Occipital lobe (tissue), 1 donor: ENCODE measurements at regions not wholly inside any gene's neighbourhood (a gene's known extent, or its start where the extent isn't known, plus 50 kb on each side); places are given as distances from the start of the nearest gene placed in this dataset.
"Not testable (repeated sequence)": the region's sequence is repeated elsewhere in the genome, so short reads cannot be mapped to it uniquely, and the experiment has no call there.

ENCODE experiments used
- DNase-seq: peaks from one replicate; lab custom pipeline; 2025; lab: John Stamatoyannopoulos, UW

GRCh38 chr10:53439075-53439474 is 666.5 kb upstream of the MBL2 start:
- not testable (repeated sequence) for DNase-seq

DNA sequence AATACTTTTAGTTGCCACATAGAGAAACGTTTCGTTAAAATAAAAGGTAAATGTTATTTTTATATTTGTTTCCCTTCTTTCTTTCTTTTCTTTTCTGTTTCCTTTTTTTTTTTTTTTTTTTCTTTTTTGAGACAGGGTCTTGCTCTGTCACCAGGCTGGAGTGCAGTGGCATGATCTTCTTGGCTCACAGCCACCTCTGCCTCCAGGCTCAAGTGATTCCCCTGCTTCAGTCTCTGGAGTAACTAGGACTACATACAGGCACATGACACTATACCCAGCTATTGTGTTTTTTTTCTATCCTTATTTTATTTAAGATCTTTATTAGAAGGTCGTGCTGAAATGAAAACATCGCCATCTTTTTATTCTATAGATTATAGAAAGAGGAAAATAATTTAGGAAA is 661.8 kb upstream of the MBL2 start:
- no peak for DNase-seq

DNA sequence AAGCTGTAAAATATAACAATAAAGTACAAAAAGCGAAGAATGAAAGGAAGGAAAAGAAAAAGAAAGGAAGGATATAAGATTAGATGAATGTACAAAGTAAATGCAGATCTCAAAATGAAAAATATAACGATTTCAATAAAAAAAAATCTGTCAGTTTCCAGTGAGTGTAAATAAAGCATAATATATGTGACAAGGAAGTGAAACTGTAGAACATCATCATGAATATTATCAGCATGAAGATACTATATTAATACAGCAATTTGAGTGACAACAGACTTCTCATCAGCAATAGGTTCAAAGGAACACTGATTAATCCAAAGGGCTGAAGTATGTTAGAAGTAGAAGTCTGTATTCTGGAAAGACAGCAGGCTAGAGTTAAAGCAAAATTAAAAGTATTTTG is 659.5 kb upstream of the MBL2 start:
- no peak for DNase-seq

- DNase-seq, result no peak
These were observed 658.4 kb upstream of the MBL2 start for GRCh38 chr10:53430974-53431373.

- no peak for DNase-seq
These were observed 657.7 kb upstream of the MBL2 start for GRCh38 chr10:53430127-53430891.

GRCh38 chr10:53422223-53422888 is 649.8 kb upstream of the MBL2 start:
- no peak for DNase-seq

DNA sequence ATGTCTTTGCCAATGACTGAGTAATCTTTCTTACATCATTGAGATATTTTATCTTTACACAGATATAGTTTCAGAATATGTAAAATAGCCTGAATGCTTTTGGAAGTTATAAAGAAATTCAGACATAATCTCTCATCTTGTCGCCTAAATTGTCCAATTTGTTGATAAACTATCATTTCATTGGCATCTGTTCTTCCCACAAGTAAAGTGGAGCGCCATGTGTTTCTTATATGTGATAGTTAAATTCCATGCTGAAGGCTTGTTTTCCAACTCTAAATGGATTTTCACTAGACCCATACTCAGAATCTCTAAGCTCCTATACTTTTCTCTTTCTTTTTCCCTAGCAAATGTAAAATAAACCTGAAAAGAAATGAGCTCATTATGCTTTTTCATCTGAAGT is 640.1 kb upstream of the MBL2 start:
- DNase-seq, result no peak

- DNase-seq, result no peak
These were observed 633.9 kb upstream of the MBL2 start for GRCh38 chr10:53406532-53406931.

- DNase-seq, result peak; percentile 8
These were observed 631.1 kb upstream of the MBL2 start for GRCh38 chr10:53403688-53404087.

- no peak for DNase-seq
These were observed 630.0 kb upstream of the MBL2 start for GRCh38 chr10:53402594-53402993.

GRCh38 chr10:53401536-53401935 is 629.0 kb upstream of the MBL2 start:
- no peak for DNase-seq

- DNase-seq, result no peak
These were observed 624.3 kb upstream of the MBL2 start for GRCh38 chr10:53396876-53397275.

DNA sequence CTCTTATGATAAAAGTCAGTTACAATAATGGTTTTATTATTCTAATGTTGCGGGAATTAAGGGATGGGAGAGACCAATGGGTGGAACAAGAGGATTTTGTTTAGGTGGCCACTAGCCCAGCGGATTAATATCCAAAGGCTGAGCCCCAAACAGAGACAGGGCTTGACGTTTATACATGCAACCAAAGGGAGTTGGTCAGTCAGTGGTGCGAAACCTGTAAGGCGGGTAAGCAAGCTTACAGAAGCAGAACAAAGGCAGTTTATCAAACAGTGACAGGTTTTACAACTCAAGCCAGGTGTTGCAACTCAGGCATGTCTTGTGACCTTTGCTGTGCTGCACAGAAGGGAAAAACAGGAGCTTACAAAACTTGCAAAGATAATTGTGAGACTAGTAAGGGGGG is 622.9 kb upstream of the MBL2 start:
- DNase-seq, result no peak

DNA sequence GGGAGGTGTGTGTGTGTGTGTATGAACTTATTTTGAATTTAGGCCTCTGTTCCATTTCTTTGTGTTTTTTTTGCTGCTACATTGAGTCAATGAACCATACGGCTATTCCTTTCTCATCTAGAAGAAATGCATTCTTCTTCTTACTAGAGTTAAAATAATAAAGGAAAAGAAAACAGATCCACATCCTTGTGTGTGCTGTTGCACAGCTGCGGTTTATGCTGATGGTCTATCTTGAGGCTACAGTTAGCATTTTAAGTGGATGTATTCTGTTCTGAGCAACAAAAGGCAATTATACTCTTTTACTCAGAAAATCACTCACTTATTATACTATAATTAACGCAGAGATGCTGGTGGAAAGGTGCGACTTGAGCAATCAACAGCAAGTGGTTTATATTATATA is 615.0 kb upstream of the MBL2 start:
- DNase-seq, result no peak

GRCh38 chr10:53382543-53382942 is 610.0 kb upstream of the MBL2 start:
- DNase-seq, result no peak

DNA sequence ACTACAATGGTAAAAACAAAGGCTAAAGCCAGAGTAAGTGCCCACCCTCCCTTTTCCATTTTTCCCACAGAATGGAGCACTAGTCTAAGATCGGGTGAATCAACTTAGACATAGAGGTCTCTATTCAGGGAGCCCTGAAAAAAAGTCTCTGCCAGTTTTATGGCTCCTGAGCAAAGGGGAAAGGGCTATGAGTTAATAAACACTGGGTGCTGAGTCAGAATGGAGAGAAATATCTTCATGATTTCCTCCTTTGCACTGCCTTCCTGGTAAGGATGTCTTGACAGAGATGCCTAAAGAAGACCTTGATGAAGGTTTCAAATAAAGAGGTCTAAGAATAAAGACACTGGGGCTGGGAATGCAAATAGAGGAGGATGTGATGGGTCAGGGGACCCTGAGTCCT is 607.4 kb upstream of the MBL2 start:
- no peak for DNase-seq

DNA sequence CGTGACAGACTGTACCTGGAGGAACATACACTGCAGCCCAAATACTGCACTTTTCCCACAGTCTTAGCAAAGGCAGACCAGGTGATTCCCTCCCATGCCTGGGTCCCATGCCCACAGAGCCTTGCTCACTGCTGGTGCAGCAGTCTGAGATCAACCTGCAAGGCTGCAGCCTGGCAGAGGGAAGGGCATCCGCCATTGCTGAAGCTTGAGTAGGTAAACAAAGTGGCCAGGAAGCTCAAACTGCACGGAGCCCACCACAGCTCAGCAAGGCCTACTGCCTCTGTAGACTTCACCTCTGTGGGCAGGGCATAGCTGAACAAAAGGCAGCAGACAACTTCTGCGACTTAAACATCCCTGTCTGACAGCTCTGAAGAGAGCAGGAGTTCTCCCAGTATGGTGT is 597.8 kb upstream of the MBL2 start:
- DNase-seq, result no peak

- no peak for DNase-seq
These were observed 589.4 kb upstream of the MBL2 start for GRCh38 chr10:53361936-53362335.

- no peak for DNase-seq
These were observed 588.7 kb upstream of the MBL2 start for GRCh38 chr10:53361281-53361680.

- DNase-seq, result not testable (repeated sequence)
These were observed 586.4 kb upstream of the MBL2 start for GRCh38 chr10:53358978-53359377.

- no peak for DNase-seq
These were observed 586.0 kb upstream of the MBL2 start for GRCh38 chr10:53358536-53358935.

GRCh38 chr10:53357587-53357986 is 585.0 kb upstream of the MBL2 start:
- no peak for DNase-seq

- DNase-seq, result no peak
These were observed 584.2 kb upstream of the MBL2 start for GRCh38 chr10:53356616-53357349.
